ENCODE measurements at regions not wholly inside any gene's neighbourhood (a gene's known extent, or its start where the extent isn't known, plus 50 kb on each side); places are given as distances from the start of the nearest gene placed in this dataset.

DNA sequence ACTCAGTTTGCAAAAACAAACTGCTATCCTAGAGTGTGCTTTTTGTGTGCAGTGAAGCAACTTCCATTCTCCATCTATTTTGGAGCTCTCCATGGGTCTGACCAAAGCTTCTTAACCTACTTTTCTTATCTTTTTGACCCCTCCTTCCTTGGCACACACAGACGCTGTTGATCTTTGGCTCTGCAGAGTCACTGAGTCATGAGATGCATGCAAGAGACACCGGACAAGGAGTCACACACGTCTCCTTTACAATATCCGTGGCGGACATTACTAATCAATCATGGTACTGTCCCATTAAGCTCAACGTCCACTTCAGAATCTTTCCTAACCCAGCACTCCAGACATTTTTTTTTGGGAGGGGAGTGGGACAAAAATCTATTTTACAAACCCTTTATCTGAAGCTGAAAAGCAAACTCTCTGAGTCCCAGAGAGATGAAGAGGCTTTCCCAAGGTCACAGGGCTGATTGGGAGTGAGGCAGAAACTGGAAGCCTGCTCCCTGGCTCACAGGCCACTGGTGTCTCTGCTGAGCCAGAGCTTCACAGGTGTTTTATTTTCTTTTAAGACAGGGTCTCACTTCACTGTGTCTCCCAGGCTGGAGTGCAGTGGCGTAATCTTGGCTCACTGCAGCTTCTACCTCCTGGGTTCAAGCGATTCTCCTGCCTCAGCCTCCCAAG lies 165.8 kb upstream of the SYT13 start:
- peaks cover 33% of the 10 kb centered on the region for H3K27me3 Mint-ChIP-seq (ENCODE audit: insufficient read depth)
- no peak overlapping the region for H3K4me3 Mint-ChIP-seq
- no peaks in the 10 kb centered on the region for H3K36me3 Mint-ChIP-seq (ENCODE audit: low read depth)
- no peak overlapping the region for H3K27ac Mint-ChIP-seq
- DNase-seq = no peak
- H3K9me3 Mint-ChIP-seq = peaks cover 8% of the 10 kb centered on the region
- H3K4me1 Mint-ChIP-seq (ENCODE audit: low read depth) = peaks cover 8% of the 10 kb centered on the region
- TF ChIP-seq CTCF (IDR thresholded peaks at IDR 0.05) = no peak

GRCh38 chr11:45450189-45450588 lies 164.0 kb upstream of the SYT13 start:
- DNase-seq = peak; percentile 20
- TF ChIP-seq CTCF (IDR thresholded peaks at IDR 0.05) = no peak
- Mint-ChIP-seq H3K27me3 (ENCODE audit: insufficient read depth) (peaks cover 39% of the 10 kb centered on the region), H3K4me1 (ENCODE audit: low read depth) (no peaks in the 10 kb centered on the region; the same call in 1 of the 2 replicates), H3K36me3 (ENCODE audit: low read depth) (no peaks in the 10 kb centered on the region), H3K27ac (no peak overlapping the region), H3K4me3 (no peak overlapping the region), H3K9me3 (peaks cover 2% of the 10 kb centered on the region; the same call in 1 of the 2 replicates)

- H3K4me1 Mint-ChIP-seq (ENCODE audit: low read depth) = no peaks in the 10 kb centered on the region
- H3K4me3 Mint-ChIP-seq = no peak overlapping the region
- H3K9me3 Mint-ChIP-seq = no peaks in the 10 kb centered on the region
- H3K27me3 Mint-ChIP-seq (ENCODE audit: insufficient read depth) = peaks cover 40% of the 10 kb centered on the region
- H3K36me3 Mint-ChIP-seq (ENCODE audit: low read depth) = no peaks in the 10 kb centered on the region
- no peak for TF ChIP-seq CTCF (IDR thresholded peaks at IDR 0.05)
- no peak for DNase-seq
- H3K27ac Mint-ChIP-seq = no peak overlapping the region
Measured at GRCh38 chr11:45449036-45449601, 163.0 kb upstream of the SYT13 start.

DNA sequence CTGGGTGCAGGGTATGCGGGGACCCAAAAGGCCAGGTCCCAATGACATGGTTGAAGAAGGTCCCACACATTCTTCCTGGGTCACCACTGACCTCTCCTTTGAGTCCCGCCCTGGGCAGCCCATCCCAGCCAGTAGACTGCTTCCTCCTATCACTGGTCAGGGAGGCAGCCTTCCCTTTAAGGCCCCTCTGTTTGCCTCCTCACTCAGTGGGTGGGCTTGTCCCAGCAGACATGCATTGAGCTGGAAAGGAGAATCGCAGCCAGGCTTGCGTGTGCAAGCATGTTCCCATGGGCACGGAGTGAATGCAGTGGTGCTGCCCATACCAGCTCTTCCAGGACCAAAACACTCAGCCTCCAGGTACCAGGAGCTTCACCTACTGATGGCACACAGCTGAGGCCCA lies 162.4 kb upstream of the SYT13 start:
- Mint-ChIP-seq H3K27me3 (ENCODE audit: insufficient read depth) (peaks cover 45% of the 10 kb centered on the region), H3K4me3 (no peak overlapping the region), H3K9me3 (no peaks in the 10 kb centered on the region), H3K27ac (no peak overlapping the region), H3K4me1 (ENCODE audit: low read depth) (no peaks in the 10 kb centered on the region), H3K36me3 (ENCODE audit: low read depth) (no peaks in the 10 kb centered on the region)
- TF ChIP-seq CTCF (IDR thresholded peaks at IDR 0.05) = no peak
- DNase-seq = no peak

GRCh38 chr11:45446998-45447397 lies 160.9 kb upstream of the SYT13 start:
- no peaks in the 10 kb centered on the region for H3K9me3 Mint-ChIP-seq
- no peak for DNase-seq
- H3K27ac Mint-ChIP-seq = no peak overlapping the region
- H3K27me3 Mint-ChIP-seq (ENCODE audit: insufficient read depth) = peaks cover 58% of the 10 kb centered on the region
- no peaks in the 10 kb centered on the region for H3K36me3 Mint-ChIP-seq (ENCODE audit: low read depth)
- no peaks in the 10 kb centered on the region for H3K4me1 Mint-ChIP-seq (ENCODE audit: low read depth)
- H3K4me3 Mint-ChIP-seq = no peak overlapping the region
- TF ChIP-seq CTCF (IDR thresholded peaks at IDR 0.05) = no peak

Measured in HFFc6 (cell line).